ENCODE measurements at regions not wholly inside any gene's neighbourhood (a gene's known extent, or its start where the extent isn't known, plus 50 kb on each side); places are given as distances from the start of the nearest gene placed in this dataset.

GRCh38 chr6:79798841-79799240, 148.5 kb downstream of the ELOVL4 start:
- no peaks in the 10 kb centered on the region for H3K36me3 ChIP-seq (ENCODE audit: insufficient read depth, low read length)
- H3K27ac ChIP-seq (ENCODE audit: low read depth, low read length, poor library complexity, severe bottlenecking): no peak overlapping the region
- H3K4me1 ChIP-seq (ENCODE audit: insufficient read depth, low read length, severe bottlenecking): no peaks in the 10 kb centered on the region

GRCh38 chr6:79797912-79798311, 149.4 kb downstream of the ELOVL4 start:
- no peaks in the 10 kb centered on the region for H3K27me3 ChIP-seq (ENCODE audit: insufficient read depth, low read length)
- H3F3A ChIP-seq (ENCODE audit: insufficient read depth, low read length): no peaks in the 10 kb centered on the region
- H3K9me3 ChIP-seq (ENCODE audit: low read length): no peaks in the 10 kb centered on the region
- H3K79me2 ChIP-seq (ENCODE audit: insufficient read depth, low read length): no peaks in the 10 kb centered on the region
- H3K4me1 ChIP-seq (ENCODE audit: insufficient read depth, low read length, severe bottlenecking): no peaks in the 10 kb centered on the region
- no peaks in the 10 kb centered on the region for H3K9me2 ChIP-seq (ENCODE audit: low read depth, low read length)
- H3K4me2 ChIP-seq (ENCODE audit: low read length): no peak overlapping the region
- H4K20me1 ChIP-seq (ENCODE audit: insufficient read depth, low read length): no peaks in the 10 kb centered on the region
- no peak for TF ChIP-seq EZH2 (IDR thresholded peaks at IDR 0.05; ENCODE audit: borderline replicate concordance, low read length)
- no peak for TF ChIP-seq CTCF (IDR thresholded peaks at IDR 0.05; ENCODE audit: low read length)
- no peak overlapping the region for H3K9ac ChIP-seq (ENCODE audit: low read length)
- no peak overlapping the region for H3K4me3 ChIP-seq (ENCODE audit: low read depth, low read length, poor library complexity, severe bottlenecking)
- no peak overlapping the region for H2AFZ ChIP-seq (ENCODE audit: low read length)
- H3K36me3 ChIP-seq (ENCODE audit: insufficient read depth, low read length): no peaks in the 10 kb centered on the region
- H3K27ac ChIP-seq (ENCODE audit: low read depth, low read length, poor library complexity, severe bottlenecking): no peak overlapping the region

More at GRCh38 chr6:79798841-79799240, 148.5 kb downstream of the ELOVL4 start:
- Histone ChIP-seq H3K9me2 (ENCODE audit: low read depth, low read length) (no peaks in the 10 kb centered on the region), H3K4me3 (ENCODE audit: low read depth, low read length, poor library complexity, severe bottlenecking) (no peak overlapping the region), H3K27me3 (ENCODE audit: insufficient read depth, low read length) (no peaks in the 10 kb centered on the region), H3K9me3 (ENCODE audit: low read length) (no peaks in the 10 kb centered on the region), H3K9ac (ENCODE audit: low read length) (no peak overlapping the region), H3F3A (ENCODE audit: insufficient read depth, low read length) (no peaks in the 10 kb centered on the region), H2AFZ (ENCODE audit: low read length) (no peak overlapping the region), H3K79me2 (ENCODE audit: insufficient read depth, low read length) (no peaks in the 10 kb centered on the region), H4K20me1 (ENCODE audit: insufficient read depth, low read length) (no peaks in the 10 kb centered on the region), H3K4me2 (ENCODE audit: low read length) (no peak overlapping the region)
- no peak for TF ChIP-seq CTCF (IDR thresholded peaks at IDR 0.05; ENCODE audit: low read length)
- no peak for TF ChIP-seq EZH2 (IDR thresholded peaks at IDR 0.05; ENCODE audit: borderline replicate concordance, low read length)

- TF ChIP-seq EZH2 (IDR thresholded peaks at IDR 0.05; ENCODE audit: borderline replicate concordance, low read length) (no peak), CTCF (IDR thresholded peaks at IDR 0.05; ENCODE audit: low read length) (no peak)
- no peak overlapping the region for H3K27ac ChIP-seq (ENCODE audit: low read depth, low read length, poor library complexity, severe bottlenecking)
- no peaks in the 10 kb centered on the region for H3K79me2 ChIP-seq (ENCODE audit: insufficient read depth, low read length)
- no peaks in the 10 kb centered on the region for H3K4me1 ChIP-seq (ENCODE audit: insufficient read depth, low read length, severe bottlenecking)
- no peak overlapping the region for H2AFZ ChIP-seq (ENCODE audit: low read length)
- H3K9ac ChIP-seq (ENCODE audit: low read length): no peak overlapping the region
- H3F3A ChIP-seq (ENCODE audit: insufficient read depth, low read length): no peaks in the 10 kb centered on the region
- H3K36me3 ChIP-seq (ENCODE audit: insufficient read depth, low read length): no peaks in the 10 kb centered on the region
- H3K4me3 ChIP-seq (ENCODE audit: low read depth, low read length, poor library complexity, severe bottlenecking): no peak overlapping the region
- no peaks in the 10 kb centered on the region for H3K27me3 ChIP-seq (ENCODE audit: insufficient read depth, low read length)
- H3K9me2 ChIP-seq (ENCODE audit: low read depth, low read length): no peaks in the 10 kb centered on the region
- no peak overlapping the region for H3K4me2 ChIP-seq (ENCODE audit: low read length)
- no peaks in the 10 kb centered on the region for H4K20me1 ChIP-seq (ENCODE audit: insufficient read depth, low read length)
- H3K9me3 ChIP-seq (ENCODE audit: low read length): no peaks in the 10 kb centered on the region
Measured at GRCh38 chr6:79797163-79797764, 150.1 kb downstream of the ELOVL4 start.
